Adipocyte (in vitro differentiated cells): ENCODE measurements at regions not wholly inside any gene's neighbourhood (a gene's known extent, or its start where the extent isn't known, plus 50 kb on each side); places are given as distances from the start of the nearest gene placed in this dataset.
A peak's percentile ranks its signal among the peaks of the same experiment; 100 is the strongest.

Experiments
- DNase-seq: peaks from one replicate; pipeline ENCODE4 v3.0.0-alpha.2; 2015; ENCODE audit warnings: low read depth
- H3K27me3 ChIP-seq: replicated peaks from 2 replicates; pipeline ENCODE4 v1.7.0; 2013; ENCODE audit warnings: mild to moderate bottlenecking, low read length, moderate library complexity; ENCODE audit not compliant: control insufficient read depth, insufficient read depth
- H3K36me3 ChIP-seq: 2 replicates; pipeline ENCODE4 v1.7.0; 2013; ENCODE audit warnings: low read length, mild to moderate bottlenecking, moderate library complexity; ENCODE audit not compliant: control insufficient read depth, insufficient read depth, severe bottlenecking
- H3K4me1 ChIP-seq: 2 replicates; pipeline ENCODE4 v1.7.0; 2013; ENCODE audit warnings: mild to moderate bottlenecking, low read length, moderate library complexity; ENCODE audit not compliant: control insufficient read depth, insufficient read depth
- H3K4me3 ChIP-seq: 2 replicates; pipeline ENCODE4 v1.7.0; 2013; ENCODE audit warnings: mild to moderate bottlenecking, low read length, moderate library complexity
- H3K9ac ChIP-seq: 2 replicates; pipeline ENCODE4 v1.7.0; 2013; ENCODE audit warnings: mild to moderate bottlenecking, low read length, moderate library complexity
- H3K9me3 ChIP-seq: 2 replicates; pipeline ENCODE4 v1.7.0; 2013; ENCODE audit warnings: mild to moderate bottlenecking, low read length, moderate library complexity; ENCODE audit not compliant: control insufficient read depth

DNA sequence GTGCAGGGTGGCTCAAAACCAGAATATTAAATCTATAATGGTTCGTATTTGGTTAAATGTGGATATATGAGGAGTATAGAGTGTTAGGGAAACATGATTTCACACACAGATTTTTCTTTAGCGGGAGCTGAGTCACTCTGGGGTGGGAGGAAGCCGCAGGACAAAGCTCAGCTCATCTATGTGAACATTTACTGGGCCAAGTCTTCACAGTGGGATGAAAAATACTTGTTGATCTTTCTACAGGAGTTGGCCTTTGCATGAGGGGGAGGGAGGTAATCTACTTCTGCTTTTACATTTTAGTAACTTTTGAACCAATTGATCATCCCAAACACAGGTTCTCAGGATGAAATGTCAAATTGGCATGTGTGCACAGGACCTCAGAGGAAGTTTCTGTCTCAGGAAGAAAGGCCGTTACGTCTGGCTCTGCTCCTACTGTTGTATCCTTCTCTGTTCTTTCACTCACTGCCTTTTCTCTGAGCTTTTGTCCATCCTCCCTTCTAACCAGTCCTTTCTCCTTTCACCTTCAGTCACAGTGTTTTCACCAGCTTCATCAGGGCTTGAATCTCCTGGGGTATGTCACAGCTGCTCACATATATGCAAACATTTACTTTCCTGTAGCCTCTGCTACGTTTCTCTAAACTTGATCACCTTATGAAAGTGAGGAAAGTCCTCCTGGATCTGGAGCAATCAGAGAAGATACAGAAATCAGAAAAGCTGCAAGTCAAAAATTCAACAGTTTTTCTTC lies 943.3 kb upstream of the FANCL start:
- Histone ChIP-seq H3K36me3 (no peaks in the 10 kb centered on the region), H3K4me1 (no peaks in the 10 kb centered on the region), H3K9me3 (no peaks in the 10 kb centered on the region), H3K4me3 (no peak overlapping the region), H3K27me3 (peaks cover 7% of the 10 kb centered on the region), H3K9ac (no peak overlapping the region)
- peak; percentile 4 for DNase-seq

DNA sequence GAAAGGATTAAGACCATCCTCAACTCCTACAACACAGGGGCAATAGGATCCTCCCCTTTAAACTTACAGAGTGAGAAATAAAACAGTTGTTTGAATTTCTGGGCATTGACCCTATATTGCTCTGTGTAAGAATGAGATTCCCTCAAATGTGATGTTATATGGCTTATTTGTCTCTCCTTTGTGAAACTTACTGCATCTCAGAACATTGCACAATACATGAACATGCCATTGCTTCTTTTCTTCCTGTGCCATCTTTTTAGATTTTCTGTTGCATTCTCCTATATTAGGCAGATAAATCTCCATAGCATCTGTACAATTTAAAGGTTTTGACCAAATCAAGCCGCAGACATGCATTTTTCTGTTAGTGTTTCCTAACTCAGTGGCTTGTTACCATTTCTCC lies 941.9 kb upstream of the FANCL start:
- Histone ChIP-seq H3K4me3 (no peak overlapping the region), H3K9ac (no peak overlapping the region), H3K9me3 (no peaks in the 10 kb centered on the region), H3K27me3 (peaks cover 7% of the 10 kb centered on the region), H3K36me3 (no peaks in the 10 kb centered on the region), H3K4me1 (no peaks in the 10 kb centered on the region)
- no peak for DNase-seq

DNA sequence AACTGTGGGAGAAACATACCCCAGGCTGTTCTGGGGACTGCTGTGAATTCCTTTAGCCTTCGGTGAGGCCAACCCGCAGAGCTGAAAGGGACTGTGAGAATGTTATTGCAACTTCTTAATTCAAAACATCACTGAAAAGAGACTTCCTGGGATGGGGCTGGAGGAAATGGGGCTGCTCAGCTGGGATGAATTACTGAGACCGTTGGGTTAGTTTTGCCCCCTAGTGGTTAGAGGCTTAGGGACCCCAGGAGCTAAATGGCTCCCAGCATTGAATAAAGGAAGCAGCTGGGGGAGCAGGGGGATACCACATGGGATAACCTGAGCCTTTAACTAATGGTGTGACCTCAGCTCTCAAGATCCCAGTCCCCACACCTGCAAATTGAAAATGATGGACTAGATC lies 941.1 kb upstream of the FANCL start:
- peak; percentile 10 for DNase-seq
- peaks cover 7% of the 10 kb centered on the region for H3K27me3 ChIP-seq
- no peaks in the 10 kb centered on the region for H3K9me3 ChIP-seq
- H3K36me3 ChIP-seq: no peaks in the 10 kb centered on the region
- no peak overlapping the region for H3K9ac ChIP-seq
- no peak overlapping the region for H3K4me3 ChIP-seq
- H3K4me1 ChIP-seq: no peaks in the 10 kb centered on the region

DNA sequence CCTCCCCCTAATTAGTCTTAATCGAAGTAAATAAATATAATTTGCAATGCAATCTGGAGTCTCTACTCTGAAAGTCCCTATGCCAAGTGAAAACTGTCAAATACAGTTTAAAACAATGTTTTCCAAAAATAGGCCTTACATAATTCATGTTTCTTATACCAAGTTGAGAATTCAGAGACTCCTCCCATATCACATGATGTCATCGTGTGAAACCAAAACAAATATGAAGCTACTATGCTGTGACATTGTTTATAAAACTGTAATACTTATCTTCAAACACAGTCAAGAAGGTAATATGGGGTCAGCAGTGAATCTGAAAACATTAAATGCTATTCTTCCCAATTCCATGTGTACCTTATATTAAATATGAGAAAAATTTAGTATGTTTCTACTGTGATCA lies 940.2 kb upstream of the FANCL start:
- H3K4me3 ChIP-seq: no peak overlapping the region
- H3K4me1 ChIP-seq: no peaks in the 10 kb centered on the region
- H3K36me3 ChIP-seq: no peaks in the 10 kb centered on the region
- no peak overlapping the region for H3K9ac ChIP-seq
- no peaks in the 10 kb centered on the region for H3K9me3 ChIP-seq
- H3K27me3 ChIP-seq: peaks cover 7% of the 10 kb centered on the region
- no peak for DNase-seq

DNA sequence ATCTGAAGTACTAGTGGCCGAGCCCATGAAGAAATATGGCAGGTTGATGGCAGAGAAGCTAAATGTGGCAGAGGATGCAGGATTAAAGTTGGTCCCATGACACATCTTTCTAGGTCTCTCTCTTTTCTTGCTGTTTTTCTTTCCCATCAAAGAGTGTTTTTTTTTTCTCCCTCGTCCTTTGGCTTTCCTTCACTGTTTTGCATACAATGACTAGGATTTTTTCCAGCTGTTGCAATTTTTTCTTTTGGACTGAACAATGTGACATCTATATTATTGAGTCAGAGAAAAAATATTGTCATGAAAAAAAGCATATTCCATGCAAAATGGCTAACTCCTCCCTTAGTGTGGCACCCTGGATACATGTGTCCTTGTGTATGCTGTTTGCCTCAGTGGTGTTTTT lies 939.5 kb upstream of the FANCL start:
- no peak for DNase-seq
- Histone ChIP-seq H3K27me3 (peaks cover 7% of the 10 kb centered on the region), H3K4me1 (no peaks in the 10 kb centered on the region), H3K4me3 (no peak overlapping the region), H3K9me3 (no peaks in the 10 kb centered on the region), H3K9ac (no peak overlapping the region), H3K36me3 (no peaks in the 10 kb centered on the region)

DNA sequence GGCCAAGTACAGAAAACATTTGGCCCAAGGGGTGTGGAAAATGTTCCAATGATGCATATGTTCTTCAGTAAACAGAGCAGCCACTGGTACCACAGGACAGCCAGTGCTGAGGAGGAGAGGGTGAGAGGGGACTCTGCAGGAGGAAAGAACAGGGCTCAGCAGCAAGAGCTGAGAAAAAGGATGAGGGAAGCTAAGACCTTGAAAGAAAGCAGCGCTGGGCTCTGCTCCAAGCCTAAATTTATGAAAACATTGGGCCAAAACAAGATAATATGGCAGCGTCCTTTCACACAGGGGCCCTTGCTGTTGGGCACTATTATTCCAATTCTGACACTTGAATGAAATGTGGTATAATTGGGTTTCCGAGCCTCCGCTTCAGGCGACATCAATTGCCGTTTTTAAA lies 939.0 kb upstream of the FANCL start:
- no peaks in the 10 kb centered on the region for H3K36me3 ChIP-seq
- H3K4me1 ChIP-seq: no peaks in the 10 kb centered on the region
- H3K27me3 ChIP-seq: peaks cover 7% of the 10 kb centered on the region
- DNase-seq: no peak
- H3K4me3 ChIP-seq: no peak overlapping the region
- H3K9me3 ChIP-seq: no peaks in the 10 kb centered on the region
- H3K9ac ChIP-seq: no peak overlapping the region

DNA sequence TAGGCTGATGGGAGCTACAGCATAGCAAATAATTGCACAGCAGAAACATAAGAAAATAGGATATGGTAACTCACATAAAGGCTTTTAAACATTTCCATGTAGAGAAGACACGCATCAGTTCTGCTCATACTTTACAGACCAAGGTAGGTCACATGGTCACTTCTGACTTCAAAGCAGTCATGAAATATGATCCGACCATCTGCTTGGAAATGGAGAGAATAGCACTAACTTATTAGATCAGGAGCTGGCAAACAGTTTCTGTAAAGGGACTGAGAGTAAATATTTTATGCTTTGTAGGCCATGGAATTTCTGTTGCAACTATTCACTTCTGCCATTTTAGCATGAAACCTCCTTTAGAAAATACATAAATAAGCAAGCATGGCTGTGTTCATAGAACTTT lies 936.6 kb upstream of the FANCL start:
- Histone ChIP-seq H3K9me3 (no peaks in the 10 kb centered on the region), H3K4me3 (no peak overlapping the region), H3K36me3 (no peaks in the 10 kb centered on the region), H3K27me3 (peaks cover 4% of the 10 kb centered on the region), H3K9ac (no peak overlapping the region), H3K4me1 (no peaks in the 10 kb centered on the region)
- DNase-seq: no peak

DNA sequence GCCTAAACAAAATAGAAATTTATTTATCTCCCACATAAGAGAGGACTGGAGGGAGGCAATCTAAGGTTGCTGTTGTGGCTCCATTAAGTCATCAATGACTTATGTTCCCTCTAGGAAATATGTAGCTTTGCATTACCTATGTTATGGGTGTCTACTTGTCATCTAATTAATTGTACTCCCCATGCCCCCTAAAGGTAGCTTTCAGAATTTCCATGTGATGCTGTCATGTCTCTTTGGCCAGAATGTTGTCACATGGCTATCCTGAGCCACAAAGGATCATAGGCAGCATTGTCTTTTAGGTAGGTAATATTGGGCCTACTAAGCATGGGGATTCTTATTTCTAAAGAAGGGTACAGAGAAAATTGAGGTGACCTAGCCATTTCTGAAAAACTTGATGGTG lies 935.6 kb upstream of the FANCL start:
- H3K4me1 ChIP-seq: no peaks in the 10 kb centered on the region
- no peaks in the 10 kb centered on the region for H3K36me3 ChIP-seq
- DNase-seq: no peak
- no peaks in the 10 kb centered on the region for H3K27me3 ChIP-seq
- no peaks in the 10 kb centered on the region for H3K9me3 ChIP-seq
- no peak overlapping the region for H3K4me3 ChIP-seq
- H3K9ac ChIP-seq: no peak overlapping the region

DNA sequence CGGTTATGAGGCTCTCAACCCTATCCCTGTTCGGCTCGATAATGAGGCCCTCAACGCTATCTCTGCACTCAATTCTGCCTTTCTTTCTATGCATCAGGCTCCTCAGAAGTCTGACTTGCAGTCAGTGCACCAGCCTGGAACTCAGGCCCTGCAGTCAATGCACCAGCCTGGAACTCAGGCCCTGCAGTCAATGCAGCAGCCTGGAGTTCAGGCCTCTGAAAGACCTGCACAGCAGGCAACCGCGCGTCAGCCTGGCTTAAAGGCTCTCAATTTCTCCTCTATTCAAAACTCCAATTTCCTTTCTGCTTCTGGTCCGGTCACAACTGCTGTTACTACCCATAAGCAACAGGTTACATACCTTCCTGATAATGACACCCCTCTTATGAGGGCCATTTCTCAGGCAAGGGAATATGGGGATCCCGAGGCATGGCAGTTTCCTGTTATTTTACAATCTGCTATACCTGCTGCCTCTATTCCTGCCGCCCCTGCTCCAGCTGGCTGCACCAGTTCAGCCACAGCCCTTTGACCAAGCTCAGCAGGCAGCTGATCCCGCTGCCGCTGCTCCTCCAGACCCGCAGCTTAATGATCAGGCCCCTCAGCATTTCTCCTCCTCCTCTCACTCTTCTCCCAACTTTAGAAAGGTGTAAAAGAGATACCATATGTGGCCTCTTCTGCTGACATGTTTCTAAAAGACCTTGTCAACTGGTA lies 933.6 kb upstream of the FANCL start:
- DNase-seq: no peak
- Histone ChIP-seq H3K9ac (no peak overlapping the region), H3K36me3 (no peaks in the 10 kb centered on the region), H3K4me3 (no peak overlapping the region), H3K4me1 (no peaks in the 10 kb centered on the region), H3K27me3 (no peaks in the 10 kb centered on the region), H3K9me3 (no peaks in the 10 kb centered on the region)

DNA sequence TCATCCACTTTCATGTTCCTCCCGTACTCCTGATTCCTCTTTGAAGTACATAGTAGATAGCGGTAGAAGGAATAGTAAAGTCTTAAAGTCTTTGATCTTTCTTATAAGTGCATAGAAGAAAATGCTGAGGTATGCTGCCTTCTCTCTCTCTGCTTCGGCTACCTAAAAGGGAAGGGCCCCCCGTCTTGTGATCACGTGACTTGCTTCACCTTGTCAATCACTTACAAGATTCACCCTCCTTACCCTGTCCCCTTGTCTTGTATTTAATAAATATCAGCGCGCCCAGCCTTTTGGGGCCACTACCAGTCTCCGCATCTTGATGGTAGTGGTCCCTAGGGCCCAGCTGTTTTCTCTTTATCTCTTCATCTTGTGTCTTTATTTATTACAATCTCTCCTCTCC lies 932.2 kb upstream of the FANCL start:
- H3K36me3 ChIP-seq: no peaks in the 10 kb centered on the region
- no peak for DNase-seq
- H3K27me3 ChIP-seq: no peaks in the 10 kb centered on the region
- H3K9me3 ChIP-seq: no peaks in the 10 kb centered on the region
- no peak overlapping the region for H3K9ac ChIP-seq
- H3K4me1 ChIP-seq: no peaks in the 10 kb centered on the region
- H3K4me3 ChIP-seq: no peak overlapping the region

DNA sequence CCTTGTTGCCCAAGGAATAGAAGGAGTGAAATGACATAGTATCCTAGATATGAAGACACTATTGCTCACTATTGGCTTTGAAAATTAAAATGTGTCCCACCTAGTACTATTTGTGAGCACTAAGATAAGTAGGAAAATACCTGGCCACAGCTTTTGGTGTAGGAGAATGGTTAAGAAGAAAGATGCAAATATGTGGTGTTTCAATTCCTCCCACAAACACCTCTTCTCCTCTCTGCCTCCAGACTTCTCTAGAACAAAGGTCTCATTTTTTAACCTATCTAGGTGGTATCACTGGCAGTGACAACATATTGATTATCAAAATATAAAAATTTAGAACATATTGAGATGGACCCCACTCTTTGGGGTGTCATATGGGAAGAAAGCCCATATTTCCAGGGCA lies 929.9 kb upstream of the FANCL start:
- no peak for DNase-seq
- Histone ChIP-seq H3K9me3 (no peaks in the 10 kb centered on the region), H3K4me3 (no peak overlapping the region), H3K4me1 (no peaks in the 10 kb centered on the region), H3K36me3 (no peaks in the 10 kb centered on the region), H3K27me3 (peaks cover 6% of the 10 kb centered on the region), H3K9ac (no peak overlapping the region)

DNA sequence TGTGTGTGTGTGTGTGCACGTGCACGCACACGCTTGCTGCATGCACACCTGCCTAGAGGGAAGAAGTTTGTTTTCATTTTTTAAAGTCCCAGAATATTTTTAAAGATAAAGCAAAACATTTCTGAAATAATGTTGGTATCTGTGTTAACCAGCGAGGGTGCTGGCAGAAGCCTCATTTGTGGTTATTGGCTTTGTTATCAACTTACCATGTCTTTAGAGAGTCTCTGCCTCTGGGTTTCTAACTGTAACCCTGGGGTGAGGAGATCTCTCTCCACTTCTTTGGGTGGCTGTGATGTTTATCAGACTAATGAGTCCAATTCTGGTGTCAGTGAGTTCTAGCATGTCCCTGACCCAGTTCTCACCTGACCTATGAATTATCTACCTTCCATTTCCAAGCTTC lies 927.6 kb upstream of the FANCL start:
- H3K9ac ChIP-seq: no peak overlapping the region
- H3K4me1 ChIP-seq: no peaks in the 10 kb centered on the region
- H3K4me3 ChIP-seq: no peak overlapping the region
- H3K27me3 ChIP-seq: peaks cover 6% of the 10 kb centered on the region
- no peak for DNase-seq
- no peaks in the 10 kb centered on the region for H3K9me3 ChIP-seq
- no peaks in the 10 kb centered on the region for H3K36me3 ChIP-seq
